HEK293 (cell line): ENCODE measurements at regions not wholly inside any gene's neighbourhood (a gene's known extent, or its start where the extent isn't known, plus 50 kb on each side); places are given as distances from the start of the nearest gene placed in this dataset.

Source experiments
- CTCF ChIA-PET: fragments of 350-600 bp; formaldehyde crosslinking; extraction: SDS; loops from one replicate; lab custom pipeline; 2021; ENCODE audit warnings: antibody characterized with exemption; lab: Yijun Ruan, JAX
- POLR2A ChIA-PET: fragments of 300-600 bp; formaldehyde crosslinking; extraction: SDS; loops from one replicate; lab custom pipeline; 2020; ENCODE audit warnings: antibody characterized with exemption, inconsistent platforms; lab: Yijun Ruan, JAX
- H3K27ac ChIP-seq: fragments of 200-500 bp; sonication (Bioruptor generic); 2 replicates; pipeline ENCODE4 v1.5.1; 2014; ENCODE audit warnings: low read depth, low read length, control low read depth, inconsistent platforms; ENCODE audit errors: extremely low read depth
- H3K36me3 ChIP-seq, 2 experiments: fragments of 200-500 bp in 1 of 2; sonication (Bioruptor generic) in 1 of 2; 1 replicate in 1 of 2; 2 replicates in 1 of 2; pipeline ENCODE4 v1.5.1; 2014 to 2017; ENCODE audit warnings: inconsistent platforms in 2 of 2, low read length in 2 of 2; ENCODE audit not compliant: control insufficient read depth in 2 of 2, insufficient read depth in 1 of 2
- H3K4me1 ChIP-seq: fragments of 200-500 bp; sonication (Bioruptor generic); 2 replicates; pipeline ENCODE4 v1.5.1; 2014; ENCODE audit warnings: mild to moderate bottlenecking, low read length, inconsistent platforms; ENCODE audit not compliant: control insufficient read depth, insufficient read depth
- H3K4me3 ChIP-seq: 2 replicates; pipeline ENCODE4 v1.5.1; 2011; ENCODE audit warnings: low read depth, mild to moderate bottlenecking, control low read depth, low read length, moderate library complexity
- H3K9me3 ChIP-seq: fragments of 200-500 bp; sonication (Bioruptor generic); 2 replicates; pipeline ENCODE4 v1.5.1; 2014; ENCODE audit warnings: low read depth, low read length, inconsistent platforms; ENCODE audit not compliant: control insufficient read depth, insufficient read depth
- CTCF ChIP-seq: fragments of 450-650 bp; formaldehyde crosslinking; IDR thresholded peaks from 2 replicates; pipeline ENCODE4 v1.5.1; 2016; ENCODE audit warnings: missing biosample characterization, missing genetic modification characterization
- PRDM10 ChIP-seq: fragments of 450-650 bp; formaldehyde crosslinking; IDR thresholded peaks from 2 replicates; pipeline ENCODE4 v1.5.1; 2016; ENCODE audit warnings: missing biosample characterization, missing genetic modification characterization
- SP3 ChIP-seq: fragments of 450-650 bp; formaldehyde crosslinking; IDR thresholded peaks from 2 replicates; pipeline ENCODE4 v1.5.1; 2016; ENCODE audit warnings: missing biosample characterization, missing genetic modification characterization
- TCF7L2 ChIP-seq: IDR thresholded peaks from 2 replicates; pipeline ENCODE4 v1.6.1; 2011; ENCODE audit warnings: low read depth, mild to moderate bottlenecking, inconsistent platforms, low read length, moderate library complexity, borderline replicate concordance
- ZBTB10 ChIP-seq: fragments of 450-650 bp; formaldehyde crosslinking; IDR thresholded peaks from 2 replicates; pipeline ENCODE4 v1.5.1; 2016; ENCODE audit warnings: missing biosample characterization, missing genetic modification characterization
- ZNF16 ChIP-seq: fragments of 450-650 bp; formaldehyde crosslinking; IDR thresholded peaks from 2 replicates; pipeline ENCODE4 v1.5.1; 2016; ENCODE audit warnings: low read depth, missing biosample characterization, missing genetic modification characterization
- ZNF175 ChIP-seq: fragments of 450-650 bp; formaldehyde crosslinking; IDR thresholded peaks from 2 replicates; pipeline ENCODE4 v1.5.1; 2016; ENCODE audit warnings: missing biosample characterization, missing genetic modification characterization
- ZNF280C ChIP-seq: fragments of 450-650 bp; formaldehyde crosslinking; IDR thresholded peaks from 2 replicates; pipeline ENCODE4 v1.5.1; 2016; ENCODE audit warnings: missing biosample characterization, missing genetic modification characterization
- ZNF302 ChIP-seq: fragments of 450-650 bp; formaldehyde crosslinking; IDR thresholded peaks from 2 replicates; pipeline ENCODE4 v1.5.1; 2016; ENCODE audit warnings: missing biosample characterization, missing genetic modification characterization, low read depth
- ZNF610 ChIP-seq: fragments of 450-650 bp; formaldehyde crosslinking; IDR thresholded peaks from 2 replicates; pipeline ENCODE4 v1.5.1; 2016; ENCODE audit warnings: missing biosample characterization, missing genetic modification characterization, borderline replicate concordance
- ZNF830 ChIP-seq: fragments of 450-650 bp; IDR thresholded peaks from 2 replicates; pipeline ENCODE4 v1.5.0; 2018; ENCODE audit warnings: missing biosample characterization, missing genetic modification characterization, low read depth, mild to moderate bottlenecking, moderate library complexity
- TF ChIP-seq, protein P1 (sequence below): fragments of 450-650 bp; formaldehyde crosslinking; IDR thresholded peaks from 2 replicates; pipeline ENCODE4 v1.5.1; 2016; ENCODE audit warnings: missing biosample characterization, missing genetic modification characterization, low read depth

- TF ChIP-seq ZBTB10 (tag by site-specific recombination) (no peak), ZNF16 (tag by site-specific recombination) (no peak)
Observed at GRCh38 chr1:221457685-221458446, 284.0 kb downstream of the DUSP10 start (continued).

- Histone ChIP-seq H3K27ac (no peak overlapping the region), H3K4me1 (no peaks in the 10 kb centered on the region), H3K9me3 (no peaks in the 10 kb centered on the region), H3K36me3 (no peaks in the 10 kb centered on the region), H3K4me3 (no peak overlapping the region)
- no peak for TF ChIP-seq ZNF175 (tag by site-specific recombination)
- no peak for TF ChIP-seq TCF7L2
- TF ChIP-seq, protein P1, sequence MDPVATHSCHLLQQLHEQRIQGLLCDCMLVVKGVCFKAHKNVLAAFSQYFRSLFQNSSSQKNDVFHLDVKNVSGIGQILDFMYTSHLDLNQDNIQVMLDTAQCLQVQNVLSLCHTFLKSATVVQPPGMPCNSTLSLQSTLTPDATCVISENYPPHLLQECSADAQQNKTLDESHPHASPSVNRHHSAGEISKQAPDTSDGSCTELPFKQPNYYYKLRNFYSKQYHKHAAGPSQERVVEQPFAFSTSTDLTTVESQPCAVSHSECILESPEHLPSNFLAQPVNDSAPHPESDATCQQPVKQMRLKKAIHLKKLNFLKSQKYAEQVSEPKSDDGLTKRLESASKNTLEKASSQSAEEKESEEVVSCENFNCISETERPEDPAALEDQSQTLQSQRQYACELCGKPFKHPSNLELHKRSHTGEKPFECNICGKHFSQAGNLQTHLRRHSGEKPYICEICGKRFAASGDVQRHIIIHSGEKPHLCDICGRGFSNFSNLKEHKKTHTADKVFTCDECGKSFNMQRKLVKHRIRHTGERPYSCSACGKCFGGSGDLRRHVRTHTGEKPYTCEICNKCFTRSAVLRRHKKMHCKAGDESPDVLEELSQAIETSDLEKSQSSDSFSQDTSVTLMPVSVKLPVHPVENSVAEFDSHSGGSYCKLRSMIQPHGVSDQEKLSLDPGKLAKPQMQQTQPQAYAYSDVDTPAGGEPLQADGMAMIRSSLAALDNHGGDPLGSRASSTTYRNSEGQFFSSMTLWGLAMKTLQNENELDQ (tag by site-specific recombination) = no peak
- no peak for TF ChIP-seq ZNF302
- ChIA-PET CTCF (interaction anchor here (0.9 to 1.1 kb wide), 2 partner anchors 12 to 18 kb away, joined by 3 read pairs; no protein-coding TSS in a partner anchor), POLR2A (no interaction called here)
Observed at GRCh38 chr1:221458447-221459156, 283.3 kb downstream of the DUSP10 start.

- ChIA-PET CTCF (no interaction called here), POLR2A (no interaction called here)
- Histone ChIP-seq H3K36me3 (no peaks in the 10 kb centered on the region), H3K4me1 (no peaks in the 10 kb centered on the region), H3K27ac (no peak overlapping the region), H3K4me3 (no peak overlapping the region), H3K9me3 (no peaks in the 10 kb centered on the region)
- TF ChIP-seq ZNF610 (tag by site-specific recombination) (no peak), CTCF (tag by site-specific recombination) (no peak)
Observed at GRCh38 chr1:221459558-221459957, 282.3 kb downstream of the DUSP10 start.

GRCh38 chr1:221462345-221462744, 279.5 kb downstream of the DUSP10 start:
- no peaks in the 10 kb centered on the region for H3K4me1 ChIP-seq
- CTCF ChIA-PET = no interaction called here
- H3K4me3 ChIP-seq = no peak overlapping the region
- no peaks in the 10 kb centered on the region for H3K36me3 ChIP-seq
- no peak overlapping the region for H3K27ac ChIP-seq
- POLR2A ChIA-PET = no interaction called here
- no peaks in the 10 kb centered on the region for H3K9me3 ChIP-seq
- TF ChIP-seq SP3 (tag by site-specific recombination) (no peak), ZNF830 (no peak), ZNF280C (tag by site-specific recombination) (no peak), PRDM10 (no peak)
